Activated CD8-positive, alpha-beta T cell treated with anti-CD3 and anti-CD28 coated beads for 36 hours (primary cell): ENCODE measurements at regions not wholly inside any gene's neighbourhood (a gene's known extent, or its start where the extent isn't known, plus 50 kb on each side); places are given as distances from the start of the nearest gene placed in this dataset.

Experiments
- ATAC-seq: fragments of 200-7000 bp; cut with Tn5 transposase; one replicate; pipeline ENCODE4 v1.10.0; 2021; ENCODE audit warnings: mild to moderate bottlenecking, moderate library complexity
- CTCF ChIA-PET: fragments of 350-600 bp; sonication (Branson Sonifier 250); formaldehyde crosslinking; loops from one replicate; lab custom pipeline; 2021; ENCODE audit warnings: antibody characterized with exemption; lab: Charles Lee
- POLR2A ChIA-PET: fragments of 350-600 bp; sonication (Branson Sonifier 250); formaldehyde crosslinking; loops from one replicate; lab custom pipeline; 2021; ENCODE audit warnings: antibody characterized with exemption; lab: Charles Lee
- DNase-seq: peaks from one replicate; pipeline ENCODE4 v3.0.0-alpha.2; 2020
- H3K27ac Mint-ChIP-seq: one replicate; pipeline ENCODE4 v1.8.0; 2021; ENCODE audit warnings: mild to moderate bottlenecking, mixed read lengths
- H3K27me3 Mint-ChIP-seq: one replicate; pipeline ENCODE4 v1.8.0; 2021; ENCODE audit warnings: mixed read lengths
- H3K36me3 Mint-ChIP-seq: one replicate; pipeline ENCODE4 v1.8.0; 2021; ENCODE audit warnings: low read depth, mixed read lengths
- H3K4me1 Mint-ChIP-seq: one replicate; pipeline ENCODE4 v1.8.0; 2021; ENCODE audit warnings: low read depth, mixed read lengths
- H3K4me3 Mint-ChIP-seq: one replicate; pipeline ENCODE4 v1.8.0; 2021; ENCODE audit warnings: mild to moderate bottlenecking, moderate library complexity, mixed read lengths
- H3K9me3 Mint-ChIP-seq: one replicate; pipeline ENCODE4 v1.8.0; 2021; ENCODE audit warnings: mixed read lengths
- intact Hi-C: fragments of 100-400 bp; cut with micrococcal nuclease; formaldehyde crosslinking; loops from one replicate; pipeline ENCODE4 v1.10.0; 2022
- TF ChIP-seq, protein P1 (sequence below): fragments of 200-600 bp; IDR thresholded peaks from one replicate; pipeline ENCODE4 v1.8.0; 2022; ENCODE audit warnings: antibody characterized with exemption, mild to moderate bottlenecking

DNA sequence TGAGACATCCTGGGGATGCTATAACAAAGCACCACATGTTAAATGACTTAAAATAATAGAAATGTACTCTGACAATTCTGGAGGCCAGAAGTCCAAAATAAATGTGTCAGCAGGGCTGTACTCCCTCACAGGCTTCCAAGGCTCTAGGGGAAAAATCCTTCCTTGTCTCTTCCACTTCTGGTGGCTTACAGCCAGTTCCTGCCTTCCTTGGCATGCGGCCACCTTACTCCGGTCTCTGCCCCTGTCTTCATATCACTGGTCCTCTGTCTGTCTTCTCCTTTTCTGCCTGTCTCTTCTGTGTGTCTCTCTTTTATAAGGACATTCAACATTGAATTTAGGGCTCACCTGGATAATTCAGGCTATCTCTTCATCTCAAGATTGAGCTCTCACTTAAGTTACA, 155.3 kb upstream of the SYNCRIP start:
- ChIA-PET CTCF (no interaction called here), POLR2A (no interaction called here)
- Mint-ChIP-seq H3K9me3 (no peaks in the 10 kb centered on the region), H3K4me1 (no peaks in the 10 kb centered on the region), H3K27me3 (peaks cover 3% of the 10 kb centered on the region), H3K27ac (no peak overlapping the region), H3K4me3 (no peak overlapping the region), H3K36me3 (no peaks in the 10 kb centered on the region)
- intact Hi-C loops, result no loop called here
- DNase-seq (no peak), ATAC-seq (no peak)
- TF ChIP-seq, protein P1, sequence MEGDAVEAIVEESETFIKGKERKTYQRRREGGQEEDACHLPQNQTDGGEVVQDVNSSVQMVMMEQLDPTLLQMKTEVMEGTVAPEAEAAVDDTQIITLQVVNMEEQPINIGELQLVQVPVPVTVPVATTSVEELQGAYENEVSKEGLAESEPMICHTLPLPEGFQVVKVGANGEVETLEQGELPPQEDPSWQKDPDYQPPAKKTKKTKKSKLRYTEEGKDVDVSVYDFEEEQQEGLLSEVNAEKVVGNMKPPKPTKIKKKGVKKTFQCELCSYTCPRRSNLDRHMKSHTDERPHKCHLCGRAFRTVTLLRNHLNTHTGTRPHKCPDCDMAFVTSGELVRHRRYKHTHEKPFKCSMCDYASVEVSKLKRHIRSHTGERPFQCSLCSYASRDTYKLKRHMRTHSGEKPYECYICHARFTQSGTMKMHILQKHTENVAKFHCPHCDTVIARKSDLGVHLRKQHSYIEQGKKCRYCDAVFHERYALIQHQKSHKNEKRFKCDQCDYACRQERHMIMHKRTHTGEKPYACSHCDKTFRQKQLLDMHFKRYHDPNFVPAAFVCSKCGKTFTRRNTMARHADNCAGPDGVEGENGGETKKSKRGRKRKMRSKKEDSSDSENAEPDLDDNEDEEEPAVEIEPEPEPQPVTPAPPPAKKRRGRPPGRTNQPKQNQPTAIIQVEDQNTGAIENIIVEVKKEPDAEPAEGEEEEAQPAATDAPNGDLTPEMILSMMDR, result no peak

- intact Hi-C loops, result no loop called here
- Mint-ChIP-seq H3K4me3 (no peak overlapping the region), H3K4me1 (no peaks in the 10 kb centered on the region), H3K36me3 (no peaks in the 10 kb centered on the region), H3K27me3 (peaks cover 1% of the 10 kb centered on the region), H3K9me3 (no peaks in the 10 kb centered on the region), H3K27ac (no peak overlapping the region)
- TF ChIP-seq, protein P1, result no peak
- ATAC-seq (no peak), DNase-seq (no peak)
- ChIA-PET POLR2A (no interaction called here), CTCF (no interaction called here)
Observed at GRCh38 chr6:85795945-85796344, 153.3 kb upstream of the SYNCRIP start.

DNA sequence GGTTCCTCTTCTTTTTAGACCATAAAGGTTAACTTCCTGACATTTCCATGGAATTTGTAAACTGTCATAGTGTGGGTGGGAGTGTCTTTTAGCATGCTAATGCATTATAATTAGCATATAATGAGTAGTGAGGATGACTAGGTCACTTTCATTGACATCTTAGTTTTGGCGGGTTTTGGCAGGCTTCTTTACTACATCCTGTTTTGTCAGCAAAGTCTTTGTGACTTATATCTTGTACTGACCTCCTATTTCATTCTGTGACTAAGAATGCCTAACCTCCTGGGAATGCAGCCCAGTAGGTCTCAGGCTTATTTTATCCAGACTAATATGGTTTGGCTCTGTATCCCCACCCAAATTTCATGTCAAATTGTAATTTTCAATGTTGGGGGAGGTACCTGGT, 149.6 kb upstream of the SYNCRIP start:
- peak; percentile 27 for ATAC-seq
- intact Hi-C loops, result no loop called here
- TF ChIP-seq, protein P1, result no peak
- no peak overlapping the region for H3K27ac Mint-ChIP-seq
- ChIA-PET CTCF (no interaction called here), POLR2A (no interaction called here)
- H3K4me3 Mint-ChIP-seq, result no peak overlapping the region
- no peaks in the 10 kb centered on the region for H3K4me1 Mint-ChIP-seq
- peaks cover 2% of the 10 kb centered on the region for H3K9me3 Mint-ChIP-seq
- H3K36me3 Mint-ChIP-seq, result no peaks in the 10 kb centered on the region
- no peak for DNase-seq
- peaks cover 4% of the 10 kb centered on the region for H3K27me3 Mint-ChIP-seq

- Mint-ChIP-seq H3K4me3 (no peak overlapping the region), H3K27me3 (peaks cover 10% of the 10 kb centered on the region), H3K9me3 (peaks cover 13% of the 10 kb centered on the region), H3K36me3 (no peaks in the 10 kb centered on the region), H3K27ac (no peak overlapping the region), H3K4me1 (no peaks in the 10 kb centered on the region)
- ChIA-PET POLR2A (interaction anchor here (0.7 kb wide), 1 partner anchor 12 kb away, joined by 4 read pairs; no protein-coding TSS in a partner anchor), CTCF (interaction anchor here (0.6 kb wide), 1 partner anchor 9 kb away, joined by 3 read pairs; no protein-coding TSS in a partner anchor)
- TF ChIP-seq, protein P1, result no peak
- no peak for ATAC-seq
- no peak for DNase-seq
- intact Hi-C loops, result no loop called here
Observed at GRCh38 chr6:85775883-85776282, 133.2 kb upstream of the SYNCRIP start.

DNA sequence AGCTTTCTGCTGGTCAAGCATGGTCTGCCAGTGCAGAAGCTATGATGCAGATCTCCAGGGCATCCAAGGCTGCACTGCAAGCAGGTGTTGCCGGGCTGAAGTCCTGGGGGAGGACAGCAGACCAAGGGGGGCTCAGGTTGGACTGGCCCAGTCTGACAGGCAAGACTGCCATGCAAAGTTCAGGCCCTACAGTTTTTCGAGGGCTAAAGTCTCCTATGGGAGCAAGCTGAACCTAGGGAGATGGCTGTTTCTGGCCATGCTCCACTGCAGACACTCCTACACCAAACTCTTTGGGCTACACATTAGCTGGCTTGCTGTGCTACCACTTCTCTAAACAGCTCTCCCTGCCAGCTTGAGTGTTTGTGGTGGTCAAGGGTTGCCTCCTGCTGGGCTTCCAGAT, 130.0 kb upstream of the SYNCRIP start:
- DNase-seq (no peak), ATAC-seq (no peak)
- H3K27ac Mint-ChIP-seq, result no peak overlapping the region
- peaks cover 11% of the 10 kb centered on the region for H3K27me3 Mint-ChIP-seq
- peaks cover 6% of the 10 kb centered on the region for H3K9me3 Mint-ChIP-seq
- intact Hi-C loops, result no loop called here
- H3K4me3 Mint-ChIP-seq, result no peak overlapping the region
- no peaks in the 10 kb centered on the region for H3K36me3 Mint-ChIP-seq
- H3K4me1 Mint-ChIP-seq, result no peaks in the 10 kb centered on the region
- TF ChIP-seq, protein P1, result no peak
- ChIA-PET CTCF (no interaction called here), POLR2A (no interaction called here)
